ENCODE measurements at regions not wholly inside any gene's neighbourhood (a gene's known extent, or its start where the extent isn't known, plus 50 kb on each side); places are given as distances from the start of the nearest gene placed in this dataset.

- Histone ChIP-seq H3K27me3 (ENCODE audit: insufficient read depth, low read length) (no peaks in the 10 kb centered on the region), H2AFZ (ENCODE audit: low read length) (no peak overlapping the region), H4K20me1 (ENCODE audit: control insufficient read depth, insufficient read depth, insufficient read length) (no peaks in the 10 kb centered on the region), H3K4ac (ENCODE audit: low read depth, low read length) (no peak overlapping the region), H3K9me3 (ENCODE audit: control insufficient read depth, low read depth, low read length) (no peaks in the 10 kb centered on the region), H2BK15ac (ENCODE audit: low read depth, low read length) (no peak overlapping the region), H3K14ac (ENCODE audit: insufficient read depth, low read length) (no peak overlapping the region), H3K18ac (ENCODE audit: insufficient read length, low read depth, low read length) (no peak overlapping the region), H3K27ac (ENCODE audit: insufficient read length, low read depth, low read length) (no peak overlapping the region), H3K9ac (ENCODE audit: extremely low read depth, insufficient read length, low read length) (no peak overlapping the region), H3K79me1 (ENCODE audit: insufficient read depth, low read depth, low read length, poor library complexity, severe bottlenecking) (no peaks in the 10 kb centered on the region), H2BK5ac (ENCODE audit: insufficient read length, low read length) (no peak overlapping the region), H3K23ac (ENCODE audit: insufficient read length, low read depth, low read length) (no peak overlapping the region), H3K4me1 (ENCODE audit: insufficient read depth, low read length) (no peaks in the 10 kb centered on the region), H4K5ac (ENCODE audit: insufficient read length, low read depth, low read length) (no peak overlapping the region), H4K8ac (replicated peaks; ENCODE audit: insufficient read length, low read depth, low read length) (no peak overlapping the region), H3K79me2 (ENCODE audit: insufficient read depth, low read length) (no peaks in the 10 kb centered on the region), H2BK12ac (ENCODE audit: insufficient read length, low read depth, low read length) (no peak overlapping the region), H2BK120ac (ENCODE audit: low read depth, low read length, poor library complexity, severe bottlenecking) (no peak overlapping the region), H3K4me2 (ENCODE audit: insufficient read depth, insufficient read length, low read length) (no peak overlapping the region), H4K91ac (ENCODE audit: insufficient read length, low read depth, low read length) (no peak overlapping the region), H3K23me2 (ENCODE audit: insufficient read length, low read depth, low read length, poor library complexity, severe bottlenecking) (no peaks in the 10 kb centered on the region), H2AK5ac (ENCODE audit: insufficient read length, low read length) (no peak overlapping the region), H3K56ac (ENCODE audit: insufficient read length, low read depth, low read length) (no peak overlapping the region), H3T11ph (ENCODE audit: low read length) (no peak overlapping the region), H2BK20ac (ENCODE audit: low read depth, low read length, poor library complexity, severe bottlenecking) (no peak overlapping the region)
- no CpG with 5 or more reads among the region's 9 CpGs for WGBS (ENCODE audit: extremely low coverage, insufficient read length, low lambda C conversion rate)
- Mint-ChIP-seq H3K4me1 (peaks cover 4 to 9% of the 10 kb centered on the region in 2 experiments; a peak in 3 of 4 replicates), H3K36me3 (ENCODE audit: insufficient read depth in 1 of 3, low read depth in 3 of 3) (no peaks in the 10 kb centered on the region; a peak in 1 of 7 replicates), H3K27ac (no peak overlapping the region; a peak in 1 of 7 replicates), H3K27me3 (ENCODE audit: low read depth) (no peaks in the 10 kb centered on the region), H3K9me3 (peaks cover 0 to 3% of the 10 kb centered on the region in 2 experiments; a peak in 2 of 5 replicates), H3K4me3 (no peak overlapping the region)
- no peak for DNase-seq
- TF ChIP-seq CTCF (conservative IDR thresholded peaks at IDR 0.05), result no peak
These were observed 451.5 kb upstream of the CHST9 start for GRCh38 chr18:27636576-27637085.
